GM13977 (cell line): ENCODE measurements at regions not wholly inside any gene's neighbourhood (a gene's known extent, or its start where the extent isn't known, plus 50 kb on each side); places are given as distances from the start of the nearest gene placed in this dataset.
"Not testable (repeated sequence)": the region's sequence is repeated elsewhere in the genome, so short reads cannot be mapped to it uniquely, and the experiment has no call there.

Experiments
- DNase-seq: peaks from one replicate; pipeline ENCODE4 v3.0.0; 2012; ENCODE audit warnings: low spot score
- in situ Hi-C: fragments of 300-500 bp; cut with MboI; formaldehyde crosslinking; loops from one replicate; pipeline ENCODE4 v1.12.0; 2022; ENCODE audit warnings: low sequenced_read_pairs, low pct_unique_long_range_greater_than_20kb, mixed read lengths, inconsistent platforms; ENCODE audit not compliant: unreplicated experiment
- TF ChIP-seq, protein P1 (sequence below): IDR thresholded peaks from 2 replicates; pipeline ENCODE4 v1.5.1; 2012; ENCODE audit warnings: mild to moderate bottlenecking, control low read depth; ENCODE audit not compliant: insufficient read depth; ENCODE audit errors: extremely low read depth, missing control alignments

DNA sequence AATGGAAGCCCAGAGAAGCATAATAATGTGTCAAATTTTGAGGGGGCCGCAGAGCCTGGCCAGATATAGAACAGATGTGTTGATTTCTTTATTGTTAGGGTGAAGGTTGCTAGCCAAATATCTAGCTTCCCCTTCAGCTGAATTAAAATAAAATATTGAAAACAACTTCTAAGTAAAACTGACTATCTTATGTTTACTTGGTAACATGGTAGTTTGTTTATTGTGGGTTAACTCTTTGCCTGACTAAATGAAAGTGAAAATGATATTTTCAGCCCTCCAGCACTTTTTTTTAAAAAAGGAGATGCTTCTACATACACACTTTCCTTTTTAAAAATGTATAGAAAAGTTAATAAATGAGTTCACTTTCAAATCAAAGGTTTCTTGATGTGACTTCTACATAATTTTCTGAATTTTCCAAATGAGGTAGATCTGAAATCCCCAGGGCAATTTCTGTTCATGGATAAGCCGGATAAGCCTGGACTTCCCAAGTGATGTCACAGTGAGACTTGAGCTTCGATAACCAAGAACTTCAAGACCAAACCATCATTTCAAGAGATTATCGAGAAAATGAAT, 172.1 kb upstream of the OLIG3 start:
- no peak for DNase-seq
- in situ Hi-C loops = no loop called here
- TF ChIP-seq, protein P1, sequence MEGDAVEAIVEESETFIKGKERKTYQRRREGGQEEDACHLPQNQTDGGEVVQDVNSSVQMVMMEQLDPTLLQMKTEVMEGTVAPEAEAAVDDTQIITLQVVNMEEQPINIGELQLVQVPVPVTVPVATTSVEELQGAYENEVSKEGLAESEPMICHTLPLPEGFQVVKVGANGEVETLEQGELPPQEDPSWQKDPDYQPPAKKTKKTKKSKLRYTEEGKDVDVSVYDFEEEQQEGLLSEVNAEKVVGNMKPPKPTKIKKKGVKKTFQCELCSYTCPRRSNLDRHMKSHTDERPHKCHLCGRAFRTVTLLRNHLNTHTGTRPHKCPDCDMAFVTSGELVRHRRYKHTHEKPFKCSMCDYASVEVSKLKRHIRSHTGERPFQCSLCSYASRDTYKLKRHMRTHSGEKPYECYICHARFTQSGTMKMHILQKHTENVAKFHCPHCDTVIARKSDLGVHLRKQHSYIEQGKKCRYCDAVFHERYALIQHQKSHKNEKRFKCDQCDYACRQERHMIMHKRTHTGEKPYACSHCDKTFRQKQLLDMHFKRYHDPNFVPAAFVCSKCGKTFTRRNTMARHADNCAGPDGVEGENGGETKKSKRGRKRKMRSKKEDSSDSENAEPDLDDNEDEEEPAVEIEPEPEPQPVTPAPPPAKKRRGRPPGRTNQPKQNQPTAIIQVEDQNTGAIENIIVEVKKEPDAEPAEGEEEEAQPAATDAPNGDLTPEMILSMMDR = no peak

DNA sequence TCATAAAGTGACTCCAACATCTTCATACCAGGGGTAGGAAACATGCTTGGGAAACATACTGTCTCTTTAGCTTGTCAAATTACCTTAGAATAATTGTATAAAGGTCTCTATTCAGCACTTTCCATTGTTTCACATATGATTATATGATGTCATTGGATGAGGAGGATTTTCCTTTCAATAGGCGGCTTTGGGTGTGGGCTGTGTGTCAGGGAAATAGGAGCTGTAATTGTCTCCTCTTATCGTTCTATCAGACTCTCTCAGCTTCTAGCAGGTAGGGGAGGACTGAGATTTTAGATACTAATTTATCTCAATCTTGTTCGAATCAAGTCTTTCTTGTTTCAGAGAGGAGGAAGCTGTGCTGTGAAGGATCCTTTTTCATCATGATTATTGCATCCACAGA, 179.4 kb upstream of the OLIG3 start:
- DNase-seq = no peak
- in situ Hi-C loops = no loop called here
- TF ChIP-seq, protein P1 = no peak

DNA sequence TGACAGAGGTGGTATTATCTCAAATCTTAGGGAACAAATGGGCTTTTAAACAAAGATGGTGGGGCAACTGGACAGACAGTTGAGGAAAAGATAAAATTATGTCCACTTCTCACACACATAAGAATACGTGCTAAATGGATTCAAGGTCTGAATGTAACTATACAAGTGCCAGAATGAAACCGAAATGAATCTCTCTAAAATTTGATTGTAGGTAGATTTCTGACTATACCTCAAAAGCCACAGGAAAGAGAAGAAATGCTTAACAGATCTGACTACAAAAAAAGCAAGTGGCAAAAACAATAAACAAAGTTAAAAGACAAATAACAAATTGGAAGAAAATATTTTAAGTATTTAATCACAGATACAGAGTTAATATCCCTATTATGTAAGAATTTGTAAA, 182.7 kb upstream of the OLIG3 start:
- TF ChIP-seq, protein P1 = no peak
- no peak for DNase-seq
- in situ Hi-C loops = no loop called here

DNA sequence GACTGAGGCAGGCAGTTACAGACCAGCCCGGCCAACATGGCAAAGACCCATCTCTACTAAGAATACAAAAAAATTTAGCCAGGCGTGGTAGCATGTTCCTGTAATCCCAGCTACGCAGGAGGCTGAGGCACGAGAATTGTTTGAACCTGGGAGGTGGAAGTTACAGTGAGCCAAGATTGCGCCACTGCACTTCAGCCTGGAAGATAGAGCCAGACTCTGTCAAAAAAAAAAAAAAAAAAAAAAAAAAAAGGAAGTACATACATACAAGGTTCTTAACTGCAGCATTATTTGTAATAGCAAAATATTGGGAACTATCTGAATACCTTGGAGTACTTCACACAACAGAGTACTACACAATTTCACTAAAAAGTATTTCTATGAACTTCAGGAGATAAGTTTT, 183.5 kb upstream of the OLIG3 start:
- DNase-seq = no peak
- TF ChIP-seq, protein P1 = no peak
- in situ Hi-C loops = no loop called here

DNA sequence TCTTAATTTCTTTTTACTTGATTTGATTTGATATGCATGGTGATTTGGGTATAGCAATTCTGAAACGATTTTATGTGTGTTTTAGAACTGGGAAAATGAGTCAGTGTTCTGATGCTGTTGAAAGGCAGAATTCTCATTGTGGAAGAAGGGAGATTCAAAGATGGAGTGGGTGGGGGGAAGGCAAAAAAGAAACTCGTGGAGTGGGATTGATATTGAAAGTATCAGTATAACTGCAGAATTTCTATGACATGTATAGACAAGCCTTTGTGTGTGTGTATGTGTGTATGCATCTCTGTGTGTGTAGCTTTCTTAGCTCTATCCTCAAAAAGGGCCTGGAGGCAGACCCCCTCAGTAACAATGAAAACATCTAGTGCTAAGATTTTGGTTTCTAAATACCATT, 184.3 kb upstream of the OLIG3 start:
- in situ Hi-C loops = no loop called here
- DNase-seq = no peak
- TF ChIP-seq, protein P1 = no peak

DNA sequence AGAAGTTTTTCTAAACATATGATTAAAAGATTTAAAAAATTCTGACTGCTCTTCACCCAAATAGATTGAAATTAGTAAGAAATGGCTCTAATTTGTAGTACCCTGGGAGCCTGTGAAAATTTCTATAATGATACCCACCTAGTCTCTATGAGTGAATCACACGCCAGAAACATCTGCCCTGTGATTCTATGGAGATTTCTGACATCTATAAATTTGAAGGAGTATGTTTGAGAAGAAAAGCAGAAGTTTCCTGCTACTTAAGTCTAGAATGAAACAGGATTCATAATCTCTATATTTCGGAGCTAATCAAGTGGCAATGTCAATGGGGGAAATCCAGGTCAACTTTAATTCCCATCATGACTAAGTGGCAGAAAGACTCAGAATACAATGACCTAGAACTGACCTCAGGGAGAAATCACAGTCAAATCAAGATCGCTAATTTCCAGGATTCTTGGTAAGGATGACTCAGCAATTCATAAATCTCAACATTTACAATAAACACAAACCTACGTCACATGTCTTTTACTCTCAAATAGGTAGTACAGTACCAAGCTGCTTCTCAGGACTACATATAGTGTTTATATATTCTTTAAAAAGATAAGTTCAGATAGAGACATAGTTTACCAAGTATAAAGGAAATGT, 186.2 kb upstream of the TNFAIP3 start:
- TF ChIP-seq, protein P1 = no peak
- no peak for DNase-seq
- in situ Hi-C loops = no loop called here

DNA sequence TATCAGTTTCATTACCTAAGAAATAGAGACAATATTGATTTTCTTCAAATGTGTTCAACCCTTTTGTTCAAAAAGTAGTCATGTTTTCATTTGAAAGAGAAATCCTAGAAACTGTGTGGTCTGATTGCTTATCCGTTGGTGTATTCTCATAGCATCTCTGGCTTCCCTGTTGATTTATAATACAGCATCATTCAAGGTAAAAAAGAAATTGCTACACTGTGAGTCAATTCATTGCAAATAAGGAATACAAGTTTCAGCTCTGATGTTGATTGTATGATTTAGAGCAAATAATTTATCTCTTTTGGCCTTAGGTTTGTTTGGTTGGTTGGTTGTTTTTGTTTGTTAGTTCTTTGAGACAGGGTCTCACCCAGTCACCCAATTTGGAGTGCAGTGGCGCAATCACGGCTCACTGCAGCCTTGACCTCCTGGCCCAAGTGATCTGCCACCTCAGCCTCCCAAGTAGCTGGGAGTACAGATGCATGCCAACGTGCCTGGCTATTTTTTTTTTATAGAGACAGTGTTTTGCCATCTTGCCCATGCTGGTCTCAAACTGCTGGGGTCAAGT, 185.5 kb upstream of the TNFAIP3 start:
- in situ Hi-C loops = no loop called here
- TF ChIP-seq, protein P1 = no peak
- DNase-seq = no peak

DNA sequence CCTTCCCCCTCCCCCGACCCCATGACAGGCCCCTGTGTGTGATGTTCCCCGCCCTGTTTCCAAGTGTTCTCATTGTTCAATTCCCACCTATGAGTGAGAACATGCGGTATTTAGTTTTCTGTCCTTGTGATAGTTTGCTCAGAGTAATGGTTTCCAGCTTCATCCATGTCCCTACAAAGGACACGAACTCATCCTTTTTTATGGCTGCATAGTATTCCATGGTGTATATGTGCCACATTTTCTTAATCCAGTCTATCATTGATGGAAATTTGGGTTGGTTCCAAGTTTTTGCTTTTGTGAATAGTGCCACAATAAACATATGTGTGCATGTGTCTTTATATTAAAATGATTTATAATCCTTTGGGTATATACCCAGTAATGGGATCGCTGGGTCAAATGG, 184.4 kb upstream of the TNFAIP3 start:
- not testable (repeated sequence) for DNase-seq

More for the DNA sequence above, 184.4 kb upstream of the TNFAIP3 start:
- in situ Hi-C loops = not testable (repeated sequence)
